Glomerular visceral epithelial cell (primary cell): ENCODE measurements at regions not wholly inside any gene's neighbourhood (a gene's known extent, or its start where the extent isn't known, plus 50 kb on each side); places are given as distances from the start of the nearest gene placed in this dataset.
"Not testable (repeated sequence)": the region's sequence is repeated elsewhere in the genome, so short reads cannot be mapped to it uniquely, and the experiment has no call there.

Source experiments
- DNase-seq: peaks from one replicate; pipeline ENCODE4 v3.0.0-alpha.2; 2016; ENCODE audit errors: extremely low spot score

DNA sequence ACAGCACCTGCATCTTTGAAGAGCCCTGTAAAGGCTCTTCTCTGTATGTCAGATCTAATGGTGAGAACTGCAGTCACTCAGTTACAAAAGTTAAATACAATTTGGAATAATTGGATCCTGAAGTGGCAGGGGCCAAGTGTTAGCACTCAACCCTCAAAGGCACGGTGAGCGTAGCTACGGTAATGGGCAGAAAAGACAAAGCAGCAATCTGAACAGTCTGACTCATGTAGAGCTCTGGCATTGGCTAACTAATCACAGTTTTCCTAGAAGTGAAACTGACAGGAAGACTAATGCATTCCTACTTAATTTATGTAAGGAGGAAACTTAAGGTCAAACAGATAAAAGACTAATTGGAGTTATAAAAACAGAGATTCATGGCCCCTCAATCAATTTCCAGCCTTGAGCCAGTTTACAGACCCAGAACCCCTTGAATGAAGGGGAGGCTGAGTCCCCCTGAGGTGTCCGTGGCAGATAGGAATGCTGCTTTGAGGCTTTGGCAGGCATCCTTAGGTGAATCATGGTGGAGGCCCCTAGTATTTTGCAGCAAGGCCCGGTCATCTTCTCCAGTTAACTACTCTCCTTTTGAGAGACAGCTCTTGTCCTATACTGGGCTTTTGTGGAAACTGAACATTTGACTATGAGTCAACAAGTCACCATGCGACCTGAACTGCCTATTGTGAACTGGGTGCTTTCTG lies 450.7 kb downstream of the ZNF33B start:
- DNase-seq, result not testable (repeated sequence)

DNA sequence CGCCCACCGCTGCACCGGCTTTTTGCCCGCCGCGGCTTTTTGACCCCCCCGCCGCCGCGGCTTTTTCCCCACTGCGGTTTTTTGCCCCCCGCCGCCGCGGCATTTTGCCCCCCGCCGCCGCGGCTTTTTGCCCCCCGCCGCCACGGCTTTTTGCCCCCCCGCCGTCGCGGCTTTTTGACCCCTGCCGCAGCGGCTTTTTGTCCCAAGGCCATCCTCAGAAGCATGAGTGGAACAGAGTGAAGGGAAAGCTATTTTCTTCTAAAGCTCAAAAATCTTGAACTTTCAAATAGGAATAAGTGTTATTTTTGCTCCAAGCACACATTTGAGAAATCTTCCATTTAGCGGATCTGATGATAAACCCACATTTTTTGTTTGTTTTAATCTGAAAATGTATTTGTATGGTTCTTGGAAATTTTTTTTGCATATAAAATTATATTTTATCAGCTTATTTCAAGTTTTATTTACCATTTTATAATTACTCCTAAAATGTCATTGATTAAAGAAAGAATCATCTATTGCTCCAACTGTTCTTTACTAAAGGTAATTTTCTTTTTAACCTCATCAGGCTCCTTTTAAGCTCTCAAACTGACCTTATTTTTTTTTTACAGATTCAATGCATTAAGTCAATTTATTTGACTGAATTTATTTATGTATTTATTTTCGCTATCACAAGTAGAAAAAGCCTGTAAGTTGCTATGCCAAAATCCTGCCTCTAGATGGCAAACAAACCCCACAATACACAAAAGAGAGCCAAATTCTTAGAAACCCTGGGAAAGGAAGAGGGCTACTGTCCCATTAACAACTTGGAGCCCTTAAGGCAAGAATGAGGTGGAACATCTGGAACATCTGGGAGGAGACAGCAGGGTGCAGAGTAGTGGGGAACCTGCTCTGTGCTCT lies 460.3 kb downstream of the ZNF33B start:
- DNase-seq, result peak; percentile 13

DNA sequence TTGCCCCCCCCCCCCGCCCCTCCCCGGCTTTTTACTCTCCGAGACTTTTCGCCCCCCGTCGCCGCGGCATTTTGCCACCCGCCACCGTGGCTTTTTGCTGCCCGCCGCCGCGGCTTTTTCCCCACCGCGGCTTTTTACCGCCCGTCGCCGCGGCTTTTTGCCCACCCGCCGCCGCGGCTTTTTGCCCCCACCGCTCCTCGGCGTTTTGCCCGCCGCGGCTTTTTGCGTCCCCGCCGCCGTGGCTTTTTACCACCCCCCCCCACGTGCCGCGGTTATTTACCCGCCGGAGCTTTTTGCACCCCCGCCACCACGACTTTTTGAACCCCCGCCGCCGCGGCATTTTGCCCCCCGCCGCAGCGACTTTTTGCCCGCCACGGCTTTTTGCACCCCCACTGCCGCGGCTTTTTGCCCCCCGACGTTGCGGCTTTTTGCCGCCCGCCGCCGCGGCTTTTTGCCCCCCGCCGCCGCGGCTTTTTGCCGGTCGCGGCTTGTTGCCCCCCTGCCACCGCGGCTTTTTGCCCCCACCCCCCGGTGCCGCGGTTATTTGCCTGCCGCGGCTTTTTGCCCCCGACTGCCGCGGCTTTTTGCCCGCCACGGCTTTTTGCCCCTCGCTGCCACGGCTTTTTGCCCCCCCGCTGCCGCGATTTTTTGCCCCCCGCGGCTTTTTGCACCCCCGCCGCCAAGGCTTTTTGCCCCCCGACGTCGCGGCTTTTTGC lies 461.1 kb downstream of the ZNF33B start:
- DNase-seq, result no peak

DNA sequence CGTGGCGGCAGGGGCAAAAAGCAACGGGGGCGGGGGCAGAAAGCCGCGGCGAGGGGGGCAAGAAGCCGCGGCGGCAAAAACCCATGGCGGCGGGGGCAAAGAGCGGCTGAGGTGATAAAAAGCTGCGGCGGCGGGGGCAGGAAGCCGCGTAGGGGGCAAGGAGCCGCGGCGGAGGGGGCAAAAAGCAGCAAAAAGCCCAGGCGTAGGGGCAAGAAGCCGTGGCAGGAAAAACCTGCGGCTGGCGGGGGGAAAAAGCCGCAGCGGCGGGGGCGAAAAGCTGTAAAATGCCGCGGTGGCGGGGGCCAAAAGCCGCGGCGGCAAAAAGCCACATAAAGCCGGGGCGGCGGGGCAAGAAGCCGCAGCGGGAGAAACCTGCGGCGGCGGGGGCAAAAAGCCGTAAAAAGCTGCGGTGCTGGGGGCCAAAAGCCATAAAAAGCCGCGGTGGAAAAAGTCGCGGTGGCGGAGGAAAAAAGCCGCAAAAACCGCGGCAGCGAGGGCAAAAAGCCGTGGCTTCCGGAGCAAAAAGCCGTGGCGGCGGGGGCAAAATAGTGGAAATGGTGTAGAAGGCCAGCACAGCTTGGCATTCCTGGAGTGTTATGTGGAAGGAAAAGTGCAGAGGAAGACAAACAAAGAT lies 487.8 kb downstream of the ZNF33B start:
- no peak for DNase-seq

DNA sequence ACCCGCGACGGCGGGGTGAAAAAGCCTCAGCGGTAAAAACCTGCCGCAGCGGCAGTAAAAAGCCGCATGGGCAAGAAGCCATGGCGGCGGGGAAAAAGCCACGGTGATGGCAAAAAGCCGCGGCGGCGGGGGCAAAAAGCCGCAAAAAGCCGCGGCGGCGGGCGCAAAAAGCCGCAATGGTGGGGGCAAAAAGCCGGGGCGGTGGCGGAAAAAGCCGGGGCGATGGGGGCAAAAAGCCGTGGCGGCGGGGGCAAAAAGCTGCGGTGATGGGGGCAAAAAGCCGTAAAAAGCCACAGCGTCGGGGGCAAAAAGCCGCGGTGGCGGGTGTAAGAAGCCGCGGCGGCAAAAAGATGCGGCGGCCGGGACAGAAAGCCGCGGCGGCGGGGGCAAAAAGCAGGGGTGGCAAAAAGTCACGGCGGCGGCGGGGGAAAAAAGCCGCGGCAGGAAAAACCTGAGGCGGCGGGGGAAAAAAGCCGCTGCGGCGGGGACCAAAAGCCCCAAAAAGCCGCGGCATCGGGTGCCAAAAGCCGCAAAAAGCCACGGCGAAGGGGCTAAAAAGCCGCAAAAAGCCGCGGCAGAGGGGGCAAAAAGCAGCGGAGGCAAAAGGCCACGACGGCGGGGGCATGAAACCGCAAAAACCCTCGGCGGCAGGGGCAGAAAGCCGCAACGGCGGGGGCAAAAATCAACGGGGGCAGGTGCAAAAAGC lies 488.5 kb downstream of the ZNF33B start:
- no peak for DNase-seq

DNA sequence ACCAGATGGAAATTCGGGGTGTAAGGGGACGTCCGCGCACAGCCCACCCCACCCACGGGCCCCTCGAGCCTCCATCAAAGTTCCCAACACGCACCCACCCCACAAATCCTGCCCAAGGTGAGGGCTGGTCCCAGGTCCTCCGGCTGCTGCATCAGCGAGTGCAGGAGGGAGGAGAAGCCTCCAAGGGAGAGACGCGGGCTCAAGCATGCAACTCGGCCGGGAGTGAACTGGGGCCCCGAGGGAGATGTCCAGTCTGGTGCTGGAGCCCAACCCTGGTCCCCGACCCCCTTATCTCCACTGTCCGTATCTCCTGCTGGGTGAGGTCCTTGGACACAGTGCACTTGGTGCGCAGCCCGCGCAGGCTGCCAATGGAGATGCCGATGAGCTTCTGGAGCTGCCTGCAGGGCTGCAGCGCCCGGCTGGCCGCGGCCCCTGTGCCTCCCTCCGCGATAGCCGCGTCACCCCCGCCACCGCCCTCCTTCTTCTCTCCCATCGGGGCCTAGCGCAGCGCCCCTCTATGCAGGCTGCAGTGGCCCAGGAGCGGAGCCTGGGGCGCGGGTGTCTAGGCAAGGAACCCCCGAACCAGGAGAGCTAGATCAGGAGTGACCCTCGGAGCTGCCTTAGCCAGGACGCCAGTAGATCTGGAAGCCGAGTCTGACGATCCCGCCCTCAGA lies 489.2 kb downstream of the ZNF33B start:
- DNase-seq, result peak; percentile 7

DNA sequence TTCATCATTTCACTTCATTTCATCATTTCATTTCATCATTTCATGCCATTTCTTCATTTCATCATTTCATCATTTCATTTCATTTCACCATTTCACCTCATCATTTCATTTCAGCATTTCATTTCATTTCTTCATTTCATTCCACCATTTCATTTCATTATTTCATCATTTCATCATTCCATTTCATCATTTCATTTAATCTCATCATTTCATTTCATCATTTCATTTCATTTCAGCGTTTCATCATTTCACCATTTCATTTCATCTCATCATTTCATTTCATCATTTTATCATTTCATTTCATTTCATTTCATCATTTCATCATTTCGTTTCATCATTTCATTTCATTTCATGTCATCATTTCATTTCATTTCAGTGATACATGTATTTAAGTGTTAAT lies 492.2 kb downstream of the ZNF33B start:
- DNase-seq, result not testable (repeated sequence)

DNA sequence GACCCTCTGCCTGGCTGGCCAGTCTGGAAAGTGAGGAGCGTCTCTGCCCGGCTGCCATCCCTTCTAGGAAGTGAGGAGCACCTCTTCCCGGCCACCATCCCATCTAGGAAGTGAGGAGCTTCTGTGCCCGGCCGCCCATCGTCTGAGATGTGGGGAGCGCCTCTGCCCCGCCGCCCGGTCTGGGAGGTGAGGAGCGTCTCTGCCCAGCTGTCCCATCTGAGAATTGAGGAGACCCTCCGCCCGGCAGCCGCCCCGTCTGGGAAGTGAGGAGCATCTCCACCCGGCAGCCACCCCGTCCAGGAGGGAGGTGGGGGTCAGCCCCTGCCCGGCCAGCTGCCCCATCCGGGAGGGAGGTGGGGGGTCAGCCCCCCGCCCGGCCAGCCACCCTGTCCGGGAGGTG lies 500.3 kb downstream of the ZNF33B start:
- not testable (repeated sequence) for DNase-seq

DNA sequence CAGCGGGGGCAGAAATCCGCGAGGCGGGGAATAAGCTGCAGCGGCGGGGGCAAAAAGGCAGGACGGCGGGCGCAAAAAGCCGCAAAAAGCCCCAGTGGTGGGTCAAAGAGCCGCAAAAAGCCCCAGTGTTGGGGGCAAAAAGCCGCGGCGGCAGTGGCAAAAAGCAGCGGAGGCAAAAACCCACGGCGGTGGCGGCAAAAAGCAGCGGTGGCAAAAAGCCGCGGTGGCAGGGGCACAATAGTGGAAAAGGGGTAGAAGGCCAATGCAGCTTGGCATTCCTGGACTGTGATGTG lies 525.3 kb downstream of the ZNF33B start:
- DNase-seq, result no peak

DNA sequence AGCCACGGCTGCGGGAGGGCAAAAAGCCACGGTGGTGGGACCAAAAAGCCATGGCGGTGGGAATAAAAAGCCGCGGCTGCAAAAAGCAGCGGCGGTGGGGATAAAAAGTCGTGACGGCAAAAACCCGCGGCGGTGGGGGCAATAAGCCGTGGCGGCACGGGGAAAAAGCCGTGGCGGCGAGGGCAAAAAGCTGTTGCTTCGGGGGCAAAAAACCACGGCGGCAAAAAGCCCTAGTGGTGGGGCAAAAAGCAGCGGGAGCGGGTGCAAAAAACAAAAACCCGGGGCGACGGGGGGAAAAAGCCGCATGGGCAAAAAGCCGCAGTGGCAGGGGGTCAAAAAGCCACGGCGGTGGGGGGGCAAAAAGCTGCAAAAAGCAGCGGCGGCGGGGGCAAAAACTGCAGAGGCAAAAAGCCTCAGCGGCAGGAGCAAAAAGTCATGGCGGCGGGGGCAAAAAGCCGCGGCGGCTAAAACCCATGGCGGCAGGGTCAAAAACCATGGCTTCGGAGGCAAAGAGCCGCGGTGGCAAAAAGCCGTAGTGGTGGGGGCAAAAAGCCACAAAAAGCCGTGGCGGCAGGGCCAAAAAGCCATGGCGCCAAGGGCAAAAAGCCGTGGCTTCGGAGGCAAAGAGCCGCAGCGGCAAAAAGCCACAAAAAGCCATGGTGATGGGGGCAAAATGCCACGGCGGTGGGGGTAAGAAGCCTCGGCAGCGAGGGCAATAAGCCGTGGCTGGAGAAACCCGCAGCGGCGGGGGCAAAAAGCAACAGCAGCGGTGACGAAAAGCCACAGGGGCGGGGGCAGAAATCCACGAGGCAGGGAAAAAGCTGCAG lies 525.8 kb downstream of the ZNF33B start:
- no peak for DNase-seq

DNA sequence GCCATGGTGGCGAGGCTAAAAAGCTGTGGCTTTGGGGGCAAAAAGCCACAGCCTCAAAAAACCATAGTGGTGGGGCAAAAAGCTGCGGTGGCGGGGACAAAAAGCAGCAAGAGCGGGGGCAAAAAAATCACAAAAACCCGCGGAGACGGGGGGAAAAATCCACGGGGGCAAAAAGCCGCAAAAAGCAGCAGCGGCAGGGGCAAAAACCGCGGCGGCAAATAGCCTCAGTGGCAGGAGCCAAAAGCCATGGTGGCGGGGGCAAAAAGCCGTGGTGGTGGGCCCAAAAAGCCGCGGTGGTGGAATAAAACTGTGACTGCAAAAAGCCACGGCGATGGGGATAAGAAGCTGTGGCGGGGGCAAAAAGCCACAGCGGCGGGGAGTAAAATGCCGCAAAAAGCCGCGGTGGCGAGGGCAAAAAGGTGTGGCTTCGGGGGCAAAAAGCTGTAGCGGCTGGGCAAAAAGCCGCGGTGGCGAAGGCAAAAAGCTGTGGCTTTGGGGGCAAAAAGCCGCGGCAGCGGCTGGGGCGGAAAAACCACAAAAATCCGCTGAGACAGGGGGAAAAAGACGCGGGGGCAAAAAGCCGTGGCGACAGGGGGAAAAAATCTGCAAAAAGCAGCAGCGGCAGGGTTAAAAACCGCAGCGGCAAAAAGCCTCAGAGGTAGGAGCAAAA lies 526.6 kb downstream of the ZNF33B start:
- no peak for DNase-seq

DNA sequence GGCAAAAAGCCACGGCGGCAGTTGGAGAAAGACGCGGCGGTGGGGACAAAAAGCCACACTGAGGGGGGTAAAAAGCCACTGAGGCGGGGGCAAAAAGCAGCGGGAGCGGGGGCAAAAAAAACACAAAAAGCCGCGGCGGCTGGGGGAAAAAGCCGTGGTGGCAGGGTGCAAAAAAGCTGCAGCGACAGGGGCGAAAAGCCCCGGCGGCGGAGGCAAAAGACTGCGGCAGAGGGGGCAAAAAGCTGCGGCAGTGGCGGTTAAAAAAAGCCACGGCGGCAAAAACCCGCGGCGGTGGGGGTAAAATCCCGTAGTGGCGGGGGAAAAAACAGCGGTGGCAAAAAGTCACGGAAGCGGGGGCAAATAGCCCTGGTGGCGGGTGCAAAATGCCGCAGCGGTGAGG lies 527.3 kb downstream of the ZNF33B start:
- DNase-seq, result no peak
